ENCODE measurements at regions not wholly inside any gene's neighbourhood (a gene's known extent, or its start where the extent isn't known, plus 50 kb on each side); places are given as distances from the start of the nearest gene placed in this dataset.

DNA sequence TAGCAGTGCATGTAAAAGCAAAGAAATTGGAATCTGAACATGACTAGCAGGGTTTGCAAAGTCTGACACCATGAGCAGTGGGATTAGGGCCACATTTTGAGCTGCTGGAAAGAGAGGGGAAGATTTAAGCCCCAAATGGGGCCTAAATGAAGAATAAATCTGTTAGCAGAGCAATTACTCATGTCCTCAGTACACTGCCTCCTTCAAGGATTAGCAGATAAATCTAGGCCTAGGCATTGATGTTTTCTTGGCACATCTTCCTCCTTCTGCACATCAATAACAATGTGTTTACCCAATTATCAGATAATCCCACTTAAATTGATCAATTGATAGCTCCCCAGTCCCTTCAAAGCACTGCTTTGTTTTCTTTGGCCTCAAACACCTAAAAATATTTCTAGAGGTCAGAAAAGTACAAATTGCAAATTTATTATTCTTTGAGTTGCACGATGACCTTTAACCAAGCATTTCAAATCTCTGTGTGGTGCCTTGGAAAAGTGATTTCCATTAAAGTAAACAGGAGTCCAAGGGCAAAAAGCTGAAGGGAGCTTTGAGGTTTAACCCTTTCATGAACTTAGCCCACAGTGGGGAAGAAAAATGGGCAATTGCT, 514.7 kb upstream of the CHORDC1 start:
- Histone ChIP-seq H3K27ac (ENCODE audit: low read depth, low read length) (no peak overlapping the region), H3K9me3 (ENCODE audit: control insufficient read depth, insufficient read depth, low read length) (no peaks in the 10 kb centered on the region), H3F3A (ENCODE audit: control insufficient read depth, insufficient read depth) (no peaks in the 10 kb centered on the region), H4K20me1 (ENCODE audit: control insufficient read depth, insufficient read depth, low read depth, low read length) (no peaks in the 10 kb centered on the region), H3K4me3 (ENCODE audit: low read length) (no peak overlapping the region), H3K27me3 (ENCODE audit: control insufficient read depth, low read length) (no peaks in the 10 kb centered on the region), H3K4me1 (ENCODE audit: control insufficient read depth, low read length) (no peaks in the 10 kb centered on the region), H3K9me2 (replicated peaks; ENCODE audit: control insufficient read depth, low read length) (no peaks in the 10 kb centered on the region), H3K36me3 (ENCODE audit: control insufficient read depth, low read length) (no peaks in the 10 kb centered on the region), H3K4me2 (ENCODE audit: low read length) (no peak overlapping the region), H3K79me2 (ENCODE audit: control insufficient read depth, low read length) (no peaks in the 10 kb centered on the region)
- TF ChIP-seq, protein P1, sequence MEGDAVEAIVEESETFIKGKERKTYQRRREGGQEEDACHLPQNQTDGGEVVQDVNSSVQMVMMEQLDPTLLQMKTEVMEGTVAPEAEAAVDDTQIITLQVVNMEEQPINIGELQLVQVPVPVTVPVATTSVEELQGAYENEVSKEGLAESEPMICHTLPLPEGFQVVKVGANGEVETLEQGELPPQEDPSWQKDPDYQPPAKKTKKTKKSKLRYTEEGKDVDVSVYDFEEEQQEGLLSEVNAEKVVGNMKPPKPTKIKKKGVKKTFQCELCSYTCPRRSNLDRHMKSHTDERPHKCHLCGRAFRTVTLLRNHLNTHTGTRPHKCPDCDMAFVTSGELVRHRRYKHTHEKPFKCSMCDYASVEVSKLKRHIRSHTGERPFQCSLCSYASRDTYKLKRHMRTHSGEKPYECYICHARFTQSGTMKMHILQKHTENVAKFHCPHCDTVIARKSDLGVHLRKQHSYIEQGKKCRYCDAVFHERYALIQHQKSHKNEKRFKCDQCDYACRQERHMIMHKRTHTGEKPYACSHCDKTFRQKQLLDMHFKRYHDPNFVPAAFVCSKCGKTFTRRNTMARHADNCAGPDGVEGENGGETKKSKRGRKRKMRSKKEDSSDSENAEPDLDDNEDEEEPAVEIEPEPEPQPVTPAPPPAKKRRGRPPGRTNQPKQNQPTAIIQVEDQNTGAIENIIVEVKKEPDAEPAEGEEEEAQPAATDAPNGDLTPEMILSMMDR (IDR thresholded peaks at IDR 0.05; ENCODE audit: low read depth, low read length, poor library complexity, severe bottlenecking): no peak
- no peak for TF ChIP-seq EZH2phosphoT487 (IDR thresholded peaks at IDR 0.05; ENCODE audit: borderline replicate concordance, low read length)

DNA sequence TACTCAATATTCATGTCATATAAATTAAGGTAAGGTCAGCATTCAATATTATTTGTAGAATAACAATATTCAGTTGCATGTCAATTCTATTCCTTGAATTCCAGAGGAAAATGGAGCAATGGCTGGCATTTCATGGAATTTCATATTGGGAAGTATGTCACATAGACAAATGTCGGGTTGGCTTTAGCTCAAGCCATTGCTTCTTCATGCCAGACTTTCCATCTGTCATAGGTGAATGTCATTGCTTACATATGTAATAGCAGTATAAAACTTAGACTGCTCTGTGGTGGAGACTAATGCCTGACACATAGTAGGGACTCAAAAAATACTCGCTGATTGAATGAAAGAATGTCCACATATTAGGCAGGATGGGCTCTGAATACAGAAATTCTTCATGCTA, 509.6 kb upstream of the CHORDC1 start:
- Histone ChIP-seq H4K20me1 (ENCODE audit: control insufficient read depth, insufficient read depth, low read depth, low read length) (no peaks in the 10 kb centered on the region), H3K79me2 (ENCODE audit: control insufficient read depth, low read length) (no peaks in the 10 kb centered on the region), H3K36me3 (ENCODE audit: control insufficient read depth, low read length) (no peaks in the 10 kb centered on the region), H3K9me3 (ENCODE audit: control insufficient read depth, insufficient read depth, low read length) (no peaks in the 10 kb centered on the region), H3K4me2 (ENCODE audit: low read length) (no peak overlapping the region), H3K4me3 (ENCODE audit: low read length) (no peak overlapping the region), H3F3A (ENCODE audit: control insufficient read depth, insufficient read depth) (no peaks in the 10 kb centered on the region), H3K9me2 (replicated peaks; ENCODE audit: control insufficient read depth, low read length) (no peaks in the 10 kb centered on the region), H3K27me3 (ENCODE audit: control insufficient read depth, low read length) (no peaks in the 10 kb centered on the region), H3K27ac (ENCODE audit: low read depth, low read length) (no peak overlapping the region), H3K4me1 (ENCODE audit: control insufficient read depth, low read length) (no peaks in the 10 kb centered on the region)
- TF ChIP-seq, protein P1 (IDR thresholded peaks at IDR 0.05; ENCODE audit: low read depth, low read length, poor library complexity, severe bottlenecking): no peak
- no peak for TF ChIP-seq EZH2phosphoT487 (IDR thresholded peaks at IDR 0.05; ENCODE audit: borderline replicate concordance, low read length)

DNA sequence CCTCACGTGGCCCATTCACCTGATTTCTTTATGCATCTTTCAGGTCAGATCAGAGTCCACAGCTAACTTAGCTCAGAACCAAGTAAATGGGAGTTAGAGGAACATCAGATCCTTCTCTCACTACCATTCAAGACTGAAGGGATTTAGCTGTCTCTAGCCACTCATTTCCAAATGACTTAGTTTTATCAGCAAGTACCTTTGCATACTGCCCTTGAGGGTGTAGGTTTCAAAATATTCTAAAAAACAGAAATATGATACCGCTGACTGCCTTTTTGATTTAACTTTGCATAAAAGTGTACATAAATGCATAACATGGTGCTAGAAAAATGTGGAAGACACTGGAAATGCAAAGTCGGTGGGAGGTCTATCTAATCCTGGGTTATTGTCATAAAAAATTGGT, 500.6 kb upstream of the CHORDC1 start:
- Histone ChIP-seq H4K20me1 (ENCODE audit: control insufficient read depth, insufficient read depth, low read depth, low read length) (no peaks in the 10 kb centered on the region), H3F3A (ENCODE audit: control insufficient read depth, insufficient read depth) (no peaks in the 10 kb centered on the region), H3K27ac (ENCODE audit: low read depth, low read length) (no peak overlapping the region), H3K4me1 (ENCODE audit: control insufficient read depth, low read length) (no peaks in the 10 kb centered on the region), H3K4me2 (ENCODE audit: low read length) (no peak overlapping the region), H3K36me3 (ENCODE audit: control insufficient read depth, low read length) (no peaks in the 10 kb centered on the region), H3K4me3 (ENCODE audit: low read length) (no peak overlapping the region), H3K9me3 (ENCODE audit: control insufficient read depth, insufficient read depth, low read length) (no peaks in the 10 kb centered on the region), H3K79me2 (ENCODE audit: control insufficient read depth, low read length) (no peaks in the 10 kb centered on the region), H3K27me3 (ENCODE audit: control insufficient read depth, low read length) (no peaks in the 10 kb centered on the region), H3K9me2 (replicated peaks; ENCODE audit: control insufficient read depth, low read length) (no peaks in the 10 kb centered on the region)
- TF ChIP-seq, protein P1 (IDR thresholded peaks at IDR 0.05; ENCODE audit: low read depth, low read length, poor library complexity, severe bottlenecking): no peak
- TF ChIP-seq EZH2phosphoT487 (IDR thresholded peaks at IDR 0.05; ENCODE audit: borderline replicate concordance, low read length): no peak

Measured in DOHH2 (cell line).